GM12878 (cell line): ENCODE measurements at regions not wholly inside any gene's neighbourhood (a gene's known extent, or its start where the extent isn't known, plus 50 kb on each side); places are given as distances from the start of the nearest gene placed in this dataset.

Source experiments
- CTCF ChIP-seq, 3 experiments: IDR thresholded peaks in 2 of 3; conservative IDR thresholded peaks in 1 of 3; 2 replicates each; pipeline ENCODE4 v1.5.1; 2011; ENCODE audit warnings: low read depth in 3 of 3, low read length in 3 of 3, mild to moderate bottlenecking in 3 of 3, control low read depth in 2 of 3, moderate library complexity in 2 of 3, inconsistent platforms in 1 of 3, mixed read lengths in 1 of 3; ENCODE audit not compliant: control insufficient read depth in 2 of 3, insufficient read depth in 1 of 3; ENCODE audit errors: extremely low read depth in 1 of 3
- EZH2 ChIP-seq: IDR thresholded peaks from 2 replicates; pipeline ENCODE4 v1.6.1; 2012; ENCODE audit warnings: low read depth, mild to moderate bottlenecking, control low read depth, inconsistent platforms, low read length, borderline replicate concordance; ENCODE audit not compliant: control insufficient read depth

GRCh38 chr22:48464246-48464645, 1363.4 kb downstream of the BRD1 start:
- TF ChIP-seq EZH2 = no peak
- TF ChIP-seq CTCF (IDR thresholded peaks at IDR 0.05 in 2 of 3, conservative IDR thresholded peaks at IDR 0.05 in 1 of 3; ENCODE audit: control insufficient read depth in 2 of 3, extremely low read depth in 1 of 3, insufficient read depth in 1 of 3, low read depth in 3 of 3, low read length in 3 of 3) = no peak
